HG02870 (cell line): ENCODE measurements at regions not wholly inside any gene's neighbourhood (a gene's known extent, or its start where the extent isn't known, plus 50 kb on each side); places are given as distances from the start of the nearest gene placed in this dataset.
"Not testable (repeated sequence)": the region's sequence is repeated elsewhere in the genome, so short reads cannot be mapped to it uniquely, and the experiment has no call there.

Experiments
- ATAC-seq: cut with Tn5 transposase; IDR thresholded peaks from one replicate; pipeline ENCODE4 v1.9.1; 2021; ENCODE audit warnings: mild to moderate bottlenecking, moderate library complexity; ENCODE audit not compliant: unreplicated experiment

DNA sequence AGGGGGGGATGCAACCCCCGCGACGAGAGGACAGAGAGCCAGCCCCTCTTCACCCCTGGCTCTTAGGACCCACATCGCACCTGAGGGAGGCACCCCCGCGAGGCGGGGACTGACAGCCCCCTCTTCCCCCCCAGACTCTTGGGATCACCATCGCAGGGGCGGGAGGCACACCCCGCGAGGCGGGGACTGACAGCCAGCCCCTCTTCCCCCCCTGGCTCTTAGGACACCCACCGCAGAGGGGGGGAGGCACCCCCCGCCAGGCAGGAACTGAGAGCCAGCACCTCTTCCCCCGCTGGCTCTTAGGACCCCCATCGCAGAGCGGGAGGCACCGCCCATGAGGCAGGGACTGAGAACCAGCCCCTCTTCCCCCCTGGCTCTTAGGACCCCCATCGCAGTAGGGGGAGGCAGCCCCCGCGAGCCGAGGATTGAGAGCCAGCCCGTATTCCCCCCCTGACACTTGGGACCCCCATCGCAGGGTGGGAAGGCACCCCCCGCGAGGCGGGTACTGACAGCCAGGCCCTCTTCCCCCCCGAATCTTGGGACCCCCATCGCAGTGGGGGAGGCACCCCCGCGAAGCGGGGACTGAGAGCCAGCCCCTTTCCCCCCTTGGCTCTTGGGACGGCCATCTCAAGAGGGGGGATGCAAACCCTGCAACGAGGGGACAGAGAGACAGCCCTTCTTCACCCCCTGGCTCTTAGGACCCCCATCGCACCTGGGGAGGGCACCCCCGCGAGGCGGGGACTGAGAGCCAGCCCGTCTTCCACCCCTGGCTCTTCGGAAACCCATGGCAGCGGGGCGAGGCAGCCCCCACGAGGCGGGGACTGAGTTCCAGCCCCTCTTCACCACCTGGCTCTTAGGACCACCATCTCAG lies 2425.1 kb upstream of the PCDH20 start:
- ATAC-seq = no peak

DNA sequence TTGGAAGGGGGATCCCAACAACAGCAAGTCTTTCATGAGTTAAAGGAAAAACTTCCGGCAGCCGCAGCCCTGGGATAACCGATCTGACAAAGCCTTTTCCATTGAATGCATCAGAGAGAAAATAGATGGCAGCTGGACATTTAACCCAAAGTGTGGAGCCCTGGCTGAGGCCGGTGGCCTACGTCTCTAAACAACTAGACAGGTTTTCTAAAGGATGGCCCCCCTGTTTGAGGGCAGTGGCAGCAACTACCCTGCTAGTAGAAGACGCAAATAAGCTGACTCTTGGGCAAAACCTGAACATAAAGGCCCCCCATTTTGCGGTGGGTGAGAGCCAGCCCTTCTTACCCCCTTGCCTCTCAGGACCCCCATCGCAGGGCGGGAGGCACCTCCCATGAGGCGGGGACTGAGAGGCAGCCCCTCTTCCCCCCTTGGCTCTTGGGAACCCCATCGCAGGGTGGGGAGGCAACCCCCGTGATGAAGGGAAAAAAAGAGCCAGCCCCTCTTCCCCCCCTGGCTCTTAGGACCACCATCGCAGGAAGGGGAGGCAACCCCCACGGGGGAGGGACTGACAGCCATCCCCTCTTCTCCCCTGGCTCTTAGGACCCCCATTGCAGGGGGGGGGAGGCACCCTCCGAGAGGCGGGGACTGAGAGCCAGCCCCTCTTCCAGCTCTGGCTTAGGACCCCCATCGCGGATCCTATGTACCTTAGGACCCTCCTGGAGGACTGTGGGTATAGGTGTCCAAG lies 2422.9 kb upstream of the PCDH20 start:
- ATAC-seq = no peak

DNA sequence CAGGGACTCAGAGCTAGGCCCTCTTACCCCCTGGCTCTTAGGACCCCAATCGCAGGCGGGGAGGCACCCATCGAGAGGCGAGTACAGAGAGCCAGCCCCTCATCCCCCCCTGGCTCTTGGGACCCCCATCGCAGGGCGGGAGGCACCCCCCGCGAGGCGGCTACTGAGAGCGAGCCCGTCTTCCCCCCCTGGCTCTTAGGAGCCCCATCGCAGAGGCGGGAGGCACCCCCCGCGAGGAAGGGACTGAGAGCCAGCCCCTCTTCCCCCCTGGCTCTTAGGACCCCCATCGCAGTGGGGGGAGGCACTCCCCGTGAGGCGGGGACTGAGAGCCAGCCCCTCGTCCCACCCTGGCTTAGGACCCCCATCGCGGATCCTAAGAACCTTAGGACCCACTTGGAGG lies 2422.1 kb upstream of the PCDH20 start:
- not testable (repeated sequence) for ATAC-seq

DNA sequence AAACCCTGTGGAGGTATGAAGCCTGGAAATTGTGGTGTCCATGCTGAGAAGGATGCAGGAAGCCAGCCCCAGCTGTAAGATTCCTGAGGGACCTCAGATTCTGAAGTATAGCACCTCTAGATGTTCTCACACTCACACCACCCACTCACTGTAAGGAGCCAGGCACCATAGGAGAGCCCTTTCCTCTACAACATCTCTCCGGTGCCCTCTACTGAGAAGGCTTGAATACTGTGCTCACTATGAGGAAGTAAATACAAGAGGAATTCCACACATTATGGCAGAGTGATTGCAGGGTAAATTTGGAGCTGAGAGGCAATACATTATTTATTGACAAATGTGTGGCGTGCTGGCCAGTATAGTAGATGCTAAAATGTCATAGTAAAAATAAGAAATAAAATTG lies 2414.0 kb upstream of the PCDH20 start:
- ATAC-seq = not testable (repeated sequence)

DNA sequence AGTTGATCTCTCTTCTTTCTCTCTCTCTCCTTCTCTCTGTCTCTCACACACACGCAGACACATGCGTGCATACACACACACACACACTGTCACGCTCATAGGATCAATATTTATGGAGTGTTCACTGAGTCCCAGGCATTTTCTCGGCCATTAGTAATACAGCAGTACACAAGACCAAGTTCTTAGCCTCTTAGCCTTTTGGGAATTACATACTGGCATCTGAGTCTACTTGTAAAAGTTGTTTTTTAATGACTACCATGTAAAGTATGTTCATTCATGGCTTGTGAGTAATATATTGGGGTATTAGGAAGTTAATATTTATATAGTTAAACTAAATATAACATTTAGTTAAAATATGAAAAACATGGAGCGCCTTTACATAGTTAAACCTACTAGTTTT lies 2406.1 kb upstream of the PCDH20 start:
- ATAC-seq = not testable (repeated sequence)

DNA sequence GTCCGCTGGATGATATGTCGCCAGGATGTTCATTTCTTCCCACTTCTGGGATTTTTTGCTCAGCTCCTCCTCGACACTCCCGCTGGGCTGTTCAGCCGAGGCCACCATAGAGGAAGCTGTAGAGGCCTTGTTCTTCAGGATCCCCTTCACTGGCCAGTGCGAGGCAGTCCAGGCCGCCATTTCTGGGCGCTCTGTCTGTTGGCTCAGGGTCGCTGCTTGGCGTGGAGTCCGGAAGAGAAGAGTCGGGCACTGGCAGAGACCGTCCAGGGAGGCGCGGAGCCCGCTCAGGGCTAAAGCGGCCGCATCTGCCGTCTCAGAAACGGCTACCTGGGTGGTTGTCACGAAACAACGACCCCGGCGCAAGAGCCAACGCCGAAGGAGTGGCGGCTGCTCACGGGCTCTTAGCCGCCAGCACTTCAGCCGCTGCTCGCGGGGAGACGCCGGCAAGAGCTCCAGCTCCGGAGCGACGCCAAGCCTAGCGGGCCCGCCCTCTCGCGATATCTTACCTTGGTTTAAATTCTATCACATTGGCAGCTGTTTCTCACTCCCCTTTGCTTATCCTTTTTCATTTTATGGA lies 2395.9 kb upstream of the PCDH20 start:
- ATAC-seq = not testable (repeated sequence)

DNA sequence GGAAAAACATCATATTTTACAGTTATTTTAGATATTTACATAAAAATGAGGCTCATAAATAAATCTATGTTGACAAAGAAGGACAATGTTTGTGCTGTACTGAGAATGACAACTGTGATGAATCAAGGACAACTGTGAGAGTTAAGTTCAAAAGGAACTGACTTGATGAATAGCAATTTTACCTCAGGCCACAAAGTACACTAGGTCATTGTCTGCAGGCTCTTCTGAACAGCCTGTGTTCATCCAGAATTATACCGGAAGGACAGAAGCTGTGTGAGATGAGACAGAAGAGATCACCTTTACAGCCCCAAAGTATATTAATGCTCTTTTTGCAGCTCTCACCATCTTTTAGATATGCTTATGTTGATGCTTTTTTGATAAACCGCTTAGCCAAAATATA lies 2375.5 kb upstream of the PCDH20 start:
- ATAC-seq = not testable (repeated sequence)

DNA sequence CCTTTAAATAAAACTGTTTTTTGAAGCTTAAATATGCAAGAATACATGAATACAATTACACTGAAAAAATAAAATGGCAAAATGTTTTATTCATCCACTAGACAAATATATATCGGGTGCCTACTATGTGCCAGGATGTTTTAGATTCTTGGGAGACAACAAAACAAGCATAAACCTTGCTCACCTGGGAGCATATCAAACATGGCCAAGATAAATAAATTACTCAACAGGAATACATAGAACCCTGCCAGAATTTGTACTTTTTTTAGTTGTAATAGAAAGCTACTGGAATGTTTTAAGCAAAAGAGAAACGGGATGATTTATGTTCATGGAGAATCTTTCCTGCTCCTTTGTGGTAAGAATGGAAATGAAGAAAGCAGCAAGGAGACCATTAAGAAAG lies 2358.5 kb upstream of the PCDH20 start:
- no peak for ATAC-seq

DNA sequence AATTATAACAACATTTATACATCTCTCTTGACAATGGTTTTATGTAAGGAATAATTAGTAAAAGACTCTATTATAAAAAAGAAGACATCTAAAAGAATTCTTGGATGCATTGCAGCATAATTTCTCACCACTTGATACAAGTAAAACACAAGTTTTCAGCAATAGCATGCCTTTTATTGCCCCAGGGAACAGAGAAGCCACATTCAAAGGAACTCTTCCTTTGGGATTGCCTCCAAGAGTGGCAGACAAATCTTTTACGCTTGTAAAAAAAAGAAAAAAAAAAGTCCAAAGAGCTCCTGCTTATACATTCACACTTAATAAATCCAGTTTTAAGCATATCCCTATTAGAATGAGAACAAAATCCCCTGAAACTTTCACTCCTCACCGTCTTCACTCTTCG lies 2357.8 kb upstream of the PCDH20 start:
- no peak for ATAC-seq

DNA sequence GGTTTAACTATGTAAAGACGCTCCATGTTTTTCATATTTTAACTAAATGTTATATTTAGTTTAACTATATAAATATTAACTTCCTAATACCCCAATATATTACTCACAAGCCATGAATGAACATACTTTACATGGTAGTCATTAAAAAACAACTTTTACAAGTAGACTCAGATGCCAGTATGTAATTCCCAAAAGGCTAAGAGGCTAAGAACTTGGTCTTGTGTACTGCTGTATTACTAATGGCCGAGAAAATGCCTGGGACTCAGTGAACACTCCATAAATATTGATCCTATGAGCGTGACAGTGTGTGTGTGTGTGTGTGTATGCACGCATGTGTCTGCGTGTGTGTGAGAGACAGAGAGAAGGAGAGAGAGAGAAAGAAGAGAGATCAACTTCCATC lies 2342.0 kb upstream of the PCDH20 start:
- not testable (repeated sequence) for ATAC-seq

DNA sequence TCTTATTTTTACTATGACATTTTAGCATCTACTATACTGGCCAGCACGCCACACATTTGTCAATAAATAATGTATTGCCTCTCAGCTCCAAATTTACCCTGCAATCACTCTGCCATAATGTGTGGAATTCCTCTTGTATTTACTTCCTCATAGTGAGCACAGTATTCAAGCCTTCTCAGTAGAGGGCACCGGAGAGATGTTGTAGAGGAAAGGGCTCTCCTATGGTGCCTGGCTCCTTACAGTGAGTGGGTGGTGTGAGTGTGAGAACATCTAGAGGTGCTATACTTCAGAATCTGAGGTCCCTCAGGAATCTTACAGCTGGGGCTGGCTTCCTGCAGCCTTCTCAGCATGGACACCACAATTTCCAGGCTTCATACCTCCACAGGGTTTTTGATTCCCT lies 2334.2 kb upstream of the PCDH20 start:
- ATAC-seq = not testable (repeated sequence)

DNA sequence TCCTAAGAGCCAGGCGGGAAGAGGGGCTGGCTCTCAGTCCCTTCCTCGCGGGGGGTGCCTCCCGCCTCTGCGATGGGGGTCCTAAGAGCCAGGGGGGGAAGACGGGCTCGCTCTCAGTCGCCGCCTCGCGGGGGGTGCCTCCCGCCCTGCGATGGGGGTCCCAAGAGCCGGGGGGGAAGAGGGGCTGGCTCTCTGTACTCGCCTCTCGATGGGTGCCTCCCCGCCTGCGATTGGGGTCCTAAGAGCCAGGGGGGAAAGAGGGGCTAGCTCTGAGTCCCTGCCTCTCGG lies 2326.1 kb upstream of the PCDH20 start:
- not testable (repeated sequence) for ATAC-seq

DNA sequence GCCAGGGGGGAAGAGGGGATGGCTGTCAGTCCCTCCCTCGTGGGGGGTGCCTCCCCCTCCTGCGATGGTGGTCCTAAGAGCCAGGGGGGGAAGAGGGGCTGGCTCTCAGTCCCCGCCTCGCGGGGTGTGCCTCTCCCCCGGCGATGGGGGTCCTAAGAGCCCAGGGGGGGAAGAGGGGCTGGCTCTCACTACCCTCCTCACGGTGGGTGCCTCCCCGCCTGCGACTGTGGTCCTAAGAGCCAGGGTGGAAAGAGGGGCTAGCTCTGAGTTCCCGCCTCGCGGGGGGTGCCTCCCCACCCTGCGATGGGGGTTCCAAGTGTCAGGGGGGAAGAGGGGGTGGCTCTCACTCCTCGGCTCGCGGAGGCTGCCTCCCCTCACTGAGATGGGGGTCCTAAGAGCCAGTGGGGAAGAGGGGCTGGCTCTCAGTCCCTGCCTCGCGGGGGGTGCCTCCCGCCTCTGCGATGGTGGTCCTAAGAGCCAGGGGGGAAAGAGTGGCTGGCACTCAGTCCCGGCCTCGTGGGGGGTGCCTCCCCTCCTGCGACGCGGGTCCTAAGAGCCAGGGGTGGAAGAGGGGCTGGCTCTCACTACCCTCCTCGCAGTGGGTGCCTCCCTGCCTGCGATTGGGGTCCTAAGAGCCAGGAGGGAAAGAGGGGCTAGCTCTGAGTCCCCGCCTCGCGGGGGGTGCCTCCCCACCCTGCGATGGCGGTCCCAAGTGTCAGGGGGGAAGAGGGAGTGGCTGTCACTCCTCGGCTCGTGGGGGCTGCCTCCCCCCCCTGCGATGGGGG lies 2325.6 kb upstream of the PCDH20 start:
- no peak for ATAC-seq

DNA sequence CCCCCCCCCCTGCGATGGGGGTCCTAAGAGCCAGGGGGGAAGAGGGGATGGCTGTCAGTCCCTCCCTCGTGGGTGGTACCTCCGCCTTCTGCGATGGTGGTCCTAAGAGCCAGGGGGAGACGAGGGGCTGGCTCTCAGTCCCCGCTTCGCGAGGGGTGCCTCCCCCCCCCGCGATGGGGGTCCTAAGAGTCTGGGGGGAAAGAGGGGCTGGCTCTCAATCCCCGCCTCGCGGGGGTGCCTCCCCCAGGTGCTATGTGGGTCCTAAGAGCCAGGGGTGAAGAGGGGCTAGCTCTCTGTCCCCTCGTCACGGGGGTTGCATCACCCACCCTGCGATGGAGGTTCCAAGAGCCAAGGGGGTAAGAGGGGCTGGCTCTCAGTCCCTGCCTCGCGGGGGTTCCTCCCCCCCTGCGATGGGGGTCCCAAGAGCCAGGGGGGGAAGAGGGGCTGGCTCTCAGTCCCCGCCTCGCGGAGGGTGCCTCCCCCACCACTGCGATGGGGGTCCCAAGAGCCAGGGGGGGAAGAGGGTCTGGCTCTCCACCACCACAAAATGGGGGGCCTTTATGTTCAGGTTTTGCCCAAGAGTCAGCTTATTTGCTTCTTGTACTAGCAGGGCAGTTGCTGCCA lies 2323.6 kb upstream of the PCDH20 start:
- not testable (repeated sequence) for ATAC-seq

DNA sequence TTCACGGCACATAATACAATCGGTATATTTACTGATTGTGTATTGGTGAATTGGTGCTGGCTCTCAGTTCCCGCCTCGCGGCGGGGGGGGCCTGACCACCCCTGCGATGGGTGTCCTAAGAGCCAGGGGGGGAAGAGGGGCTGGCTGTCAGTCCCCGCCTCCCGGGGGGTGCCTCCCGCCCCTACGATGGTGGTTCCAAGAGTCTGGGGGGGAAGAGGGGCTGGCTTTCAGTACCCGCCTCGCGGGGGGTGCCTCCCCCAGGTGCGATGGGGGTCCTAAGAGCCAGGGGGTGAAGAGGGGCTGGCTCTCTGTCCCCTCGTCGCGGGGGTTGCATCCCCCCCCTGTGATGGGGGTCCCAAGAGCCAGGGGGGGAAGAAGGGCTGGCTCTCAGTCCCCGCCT lies 2321.8 kb upstream of the PCDH20 start:
- no peak for ATAC-seq

DNA sequence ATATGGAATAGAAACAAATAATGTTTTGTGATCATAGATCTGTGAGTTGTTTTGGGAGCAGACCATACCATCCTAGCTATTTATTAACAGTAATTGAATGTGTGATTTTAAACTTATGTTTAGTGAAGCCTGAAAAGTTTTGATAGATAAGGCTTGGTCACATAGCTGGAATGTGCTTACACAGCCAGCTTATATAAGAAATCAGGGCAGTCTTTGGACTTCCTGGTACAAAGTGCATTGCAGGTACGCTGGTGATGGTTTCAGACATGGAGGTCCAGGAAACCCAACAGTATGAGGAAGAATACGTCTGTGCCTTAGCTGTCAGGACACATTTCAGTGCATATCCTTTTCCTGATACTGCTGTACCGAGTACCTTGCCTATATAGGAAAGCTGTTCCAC lies 2316.2 kb upstream of the PCDH20 start:
- no peak for ATAC-seq

DNA sequence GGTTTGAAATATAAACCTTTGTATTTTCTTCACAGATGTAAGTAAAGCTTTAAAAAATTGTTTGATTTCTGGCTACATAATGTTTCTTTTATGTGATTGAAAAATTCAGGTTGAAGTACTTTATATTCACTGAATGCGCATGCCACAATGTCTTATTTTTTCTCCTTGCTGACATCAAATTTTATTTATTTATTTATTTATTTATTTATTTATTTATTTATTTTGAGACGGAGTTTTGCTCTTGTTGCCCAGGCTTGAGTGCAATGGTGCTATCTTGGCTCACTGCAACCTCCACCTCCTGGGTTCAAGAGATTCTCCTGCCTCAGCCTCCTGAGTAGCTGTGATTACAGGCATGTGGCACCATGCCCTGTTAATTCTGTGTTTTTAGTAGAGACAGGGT lies 2296.5 kb upstream of the PCDH20 start:
- not testable (repeated sequence) for ATAC-seq

DNA sequence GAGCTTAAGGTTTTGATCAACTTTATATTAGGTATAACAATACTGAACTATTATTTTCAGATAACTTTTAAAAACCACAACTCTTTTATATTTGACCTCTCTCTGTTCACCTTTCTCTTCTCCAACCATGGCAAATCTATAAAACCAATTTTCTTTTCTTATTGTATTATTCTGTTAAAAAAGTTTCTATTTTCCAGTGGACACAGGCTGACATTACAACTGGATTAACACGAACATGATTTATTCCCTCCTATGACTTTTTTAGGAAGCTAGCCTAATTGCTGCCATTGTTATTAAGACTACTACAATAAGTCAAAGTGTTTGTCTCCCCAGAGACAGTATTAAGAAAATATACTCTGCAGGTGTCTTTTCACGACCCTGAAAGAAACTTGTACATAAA lies 2291.1 kb upstream of the PCDH20 start:
- ATAC-seq = no peak

DNA sequence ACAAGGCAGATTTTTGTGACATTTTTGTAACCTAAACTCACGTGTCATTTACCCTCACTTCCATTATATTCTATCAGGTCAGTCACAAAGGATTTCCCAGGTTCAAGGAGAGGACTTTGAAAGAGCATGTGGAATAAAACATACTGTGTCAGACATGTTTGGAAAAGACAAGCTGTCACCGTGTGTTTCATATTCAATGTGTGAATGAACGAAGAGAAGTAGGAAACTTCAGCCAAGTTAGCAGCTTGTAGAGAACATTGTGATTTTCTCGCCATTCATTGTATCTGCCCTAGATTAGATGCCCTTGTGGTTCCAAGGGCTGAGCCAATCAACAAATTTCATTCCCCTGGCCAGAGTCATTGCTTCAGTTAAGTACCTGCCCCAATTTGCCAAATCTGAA lies 2288.9 kb upstream of the PCDH20 start:
- ATAC-seq = no peak

DNA sequence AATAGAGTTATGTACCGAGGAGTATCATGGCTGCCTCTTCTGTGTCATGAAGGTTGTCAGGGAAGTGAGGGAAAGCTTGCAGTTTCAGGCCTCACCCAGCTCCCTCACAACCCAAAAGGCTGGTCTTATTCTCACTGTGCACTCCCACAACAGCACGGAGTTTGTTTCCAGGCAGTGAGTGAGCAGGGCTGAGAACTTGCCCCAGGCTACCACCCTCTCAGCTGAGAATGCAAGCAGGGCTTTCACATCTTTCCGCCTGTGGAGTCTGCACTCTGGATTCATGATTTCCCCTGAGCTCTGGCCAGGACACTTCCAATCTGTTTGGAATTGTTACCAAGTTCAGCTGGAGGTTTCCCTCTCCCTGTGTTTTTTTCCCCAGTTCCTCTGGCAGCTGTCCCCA lies 2284.7 kb upstream of the PCDH20 start:
- ATAC-seq = no peak

DNA sequence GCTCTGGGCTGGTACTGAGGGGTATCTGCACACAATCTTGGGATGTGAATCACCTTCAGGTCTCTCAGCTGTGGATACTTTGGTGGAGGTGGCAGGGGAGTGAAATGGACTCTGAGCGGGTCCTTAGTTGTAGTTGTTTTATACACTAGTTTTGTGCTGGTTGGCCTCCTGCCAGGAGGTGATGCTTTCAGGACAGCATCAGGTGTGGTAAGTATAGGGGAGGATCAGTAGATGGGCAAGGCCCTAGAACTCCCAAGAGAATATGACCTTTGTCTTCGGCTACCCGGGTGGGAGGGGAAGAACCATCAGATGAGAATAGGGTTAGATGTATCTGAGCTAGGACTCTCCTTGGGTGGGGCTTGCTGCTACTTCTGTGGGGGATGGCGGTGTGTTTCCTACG lies 2284.3 kb upstream of the PCDH20 start:
- ATAC-seq = no peak
